Stimulated activated CD8-positive, alpha-beta memory T cell treated with anti-CD3 and anti-CD28 coated beads, Interleukin-15, amount 100 ng/mL, for 24 hours (primary cell): ENCODE measurements at regions not wholly inside any gene's neighbourhood (a gene's known extent, or its start where the extent isn't known, plus 50 kb on each side); places are given as distances from the start of the nearest gene placed in this dataset.
"Not testable (repeated sequence)": the region's sequence is repeated elsewhere in the genome, so short reads cannot be mapped to it uniquely, and the experiment has no call there.

Experiments
- DNase-seq: peaks from one replicate; pipeline ENCODE4 v3.0.0-alpha.2; 2020; ENCODE audit warnings: low read depth

DNA sequence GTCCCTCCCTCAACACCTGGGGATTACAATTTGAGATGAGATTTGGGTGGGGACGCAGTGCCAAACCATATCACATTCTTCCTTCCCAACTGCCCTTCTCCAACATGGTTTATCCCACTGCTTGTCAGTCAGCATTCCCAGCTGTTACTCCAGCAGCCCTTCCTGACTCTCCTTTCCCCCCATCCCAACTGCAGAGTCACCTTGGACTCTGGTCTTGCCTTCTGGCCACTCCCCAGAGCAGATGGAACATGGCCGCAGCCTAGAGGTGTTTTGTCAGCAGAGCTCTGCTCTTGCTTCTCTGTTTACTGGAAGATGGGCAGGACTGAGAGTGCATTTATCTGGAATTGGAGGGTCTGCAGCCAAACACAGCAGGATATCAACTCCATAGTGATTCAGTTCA lies 51.2 kb upstream of the MEX3C start:
- DNase-seq = no peak

DNA sequence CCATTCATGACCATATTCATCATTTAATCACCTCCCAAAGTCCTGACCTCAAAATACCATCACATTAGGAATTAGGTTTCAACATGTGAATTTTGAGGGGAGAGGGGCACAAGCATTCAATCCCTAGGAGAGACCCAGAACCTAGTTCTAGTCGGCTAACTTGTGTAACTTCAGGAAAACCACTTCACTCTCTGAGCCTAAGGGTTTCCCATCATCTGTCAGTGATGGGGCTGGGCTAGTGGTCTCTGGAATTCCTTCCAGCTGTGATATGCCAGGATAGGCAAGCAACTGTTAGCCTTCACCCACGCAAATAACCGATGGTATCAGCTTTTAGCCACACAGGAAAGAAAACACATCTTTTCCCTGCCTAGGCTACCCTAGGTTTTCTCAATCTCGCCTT lies 52.5 kb upstream of the MEX3C start:
- DNase-seq = no peak

DNA sequence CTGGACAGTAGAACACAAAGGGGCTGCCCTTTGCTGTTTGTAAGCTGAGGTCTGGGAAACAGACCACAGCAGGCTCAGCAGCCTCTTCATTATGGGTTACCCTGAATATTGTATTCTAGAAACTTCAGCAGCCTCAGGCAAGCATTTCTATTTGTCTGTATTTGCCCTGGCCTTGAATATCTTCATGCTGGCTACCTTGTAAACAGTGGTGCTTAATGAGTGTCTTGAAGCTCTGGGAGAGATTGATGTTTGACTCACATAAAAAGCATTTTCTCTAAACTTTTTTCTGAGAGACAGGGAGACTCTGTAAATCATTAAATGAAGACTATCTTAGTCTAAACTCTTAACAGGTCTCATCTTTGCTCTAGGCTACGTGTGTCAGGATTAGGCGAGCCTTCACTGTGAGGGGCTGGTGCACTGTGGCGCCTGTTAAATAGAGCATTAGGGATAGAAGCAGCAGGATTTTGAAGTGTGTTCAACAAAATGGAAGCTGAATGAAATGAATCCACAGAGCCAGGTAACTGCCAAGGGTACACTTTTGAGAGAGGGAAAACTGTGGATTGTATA lies 53.1 kb upstream of the MEX3C start:
- DNase-seq = no peak

DNA sequence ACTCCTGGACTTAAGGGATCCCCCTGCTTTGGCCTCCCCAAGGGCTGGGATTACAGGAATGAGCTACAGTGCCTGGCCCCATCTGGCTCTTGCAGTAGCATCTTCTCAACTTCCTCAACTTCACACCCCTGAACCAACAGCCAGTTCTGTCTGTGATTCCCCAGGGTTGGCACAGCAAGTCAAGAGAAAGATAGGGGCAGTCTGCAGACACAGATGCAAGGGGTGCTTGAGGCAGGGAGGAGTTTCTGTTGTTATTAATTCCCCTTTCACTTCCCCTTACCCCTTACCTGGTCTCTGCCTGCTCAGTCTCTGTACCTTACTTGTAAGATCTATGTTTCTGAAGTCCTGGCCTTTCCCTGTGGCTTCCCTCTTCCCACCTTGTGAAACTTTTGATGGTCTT lies 54.1 kb upstream of the MEX3C start:
- DNase-seq = no peak

DNA sequence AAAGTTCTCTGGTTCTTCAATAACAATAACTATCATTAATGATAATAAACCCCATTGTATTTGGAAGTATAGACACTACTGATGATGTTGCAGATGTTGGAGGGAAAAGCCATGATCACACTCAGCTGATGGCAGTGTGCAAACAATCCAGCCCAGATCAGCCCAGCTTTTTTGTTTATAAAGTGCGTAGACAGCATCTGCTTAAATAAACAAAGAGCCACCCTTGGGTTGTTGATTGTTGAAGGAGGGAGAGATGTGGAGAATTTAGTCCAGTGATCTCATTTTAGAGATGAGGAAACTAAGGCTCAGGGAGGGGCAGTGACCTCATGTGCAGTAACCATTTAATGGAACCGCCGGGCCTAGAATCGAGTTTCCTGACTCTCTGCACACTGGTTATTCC lies 56.0 kb upstream of the MEX3C start:
- no peak for DNase-seq

DNA sequence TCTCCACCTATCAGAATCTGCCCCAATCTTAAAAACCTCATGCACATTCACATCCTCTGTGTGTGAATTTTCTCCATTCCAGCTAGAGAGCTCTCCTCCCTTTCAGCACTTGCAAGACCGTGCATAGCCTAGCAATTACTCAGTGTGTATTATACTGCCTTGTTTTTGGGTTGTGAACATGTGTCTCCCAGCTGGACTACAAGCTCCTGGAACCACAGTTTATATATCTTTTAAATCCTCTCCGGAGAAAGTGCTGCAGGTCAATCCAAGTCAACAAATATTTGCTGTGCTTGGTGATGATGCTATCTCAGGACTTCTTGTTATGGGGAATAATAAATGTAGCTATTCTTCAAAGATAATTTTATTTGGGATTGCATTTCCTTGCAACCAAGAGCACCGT lies 58.2 kb upstream of the MEX3C start:
- DNase-seq = no peak

DNA sequence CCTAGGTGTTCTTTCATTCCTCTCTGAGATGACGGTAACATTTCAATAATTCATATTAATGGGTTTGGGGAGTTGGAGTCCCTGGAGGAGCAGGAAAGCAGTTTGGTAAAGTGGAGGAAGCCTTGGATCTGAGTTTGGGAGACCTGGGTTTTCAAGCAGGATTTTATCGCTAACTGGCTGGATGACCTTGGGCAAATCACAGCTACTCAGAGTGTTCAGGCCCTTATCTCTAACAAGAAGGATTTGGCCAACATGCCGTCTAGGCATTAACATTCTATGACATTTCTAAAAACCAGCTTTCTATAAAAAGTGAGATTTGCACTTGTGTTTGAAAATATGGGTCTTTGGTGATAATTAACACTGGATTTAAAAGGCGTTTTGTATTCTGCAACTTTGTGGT lies 59.7 kb upstream of the MEX3C start:
- no peak for DNase-seq

DNA sequence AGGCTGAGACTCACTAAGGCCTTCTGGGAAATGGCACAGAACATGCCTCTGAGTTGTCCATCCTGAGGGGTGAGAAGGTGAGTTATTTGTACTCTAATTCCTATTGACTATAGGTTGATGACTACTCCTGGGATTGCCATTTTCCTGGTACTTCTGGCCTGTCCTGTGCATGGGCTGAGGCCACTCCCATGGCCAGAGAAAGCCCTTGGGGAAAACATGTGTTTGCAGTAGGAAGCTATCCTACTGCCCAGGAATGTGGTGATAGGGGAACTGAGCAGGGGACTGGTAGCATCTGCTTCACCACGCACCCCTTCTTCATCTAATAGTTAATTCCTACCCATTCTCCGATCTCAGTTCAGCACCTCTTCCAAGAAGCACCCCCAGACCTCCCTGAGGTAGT lies 62.6 kb upstream of the MEX3C start:
- DNase-seq = no peak

DNA sequence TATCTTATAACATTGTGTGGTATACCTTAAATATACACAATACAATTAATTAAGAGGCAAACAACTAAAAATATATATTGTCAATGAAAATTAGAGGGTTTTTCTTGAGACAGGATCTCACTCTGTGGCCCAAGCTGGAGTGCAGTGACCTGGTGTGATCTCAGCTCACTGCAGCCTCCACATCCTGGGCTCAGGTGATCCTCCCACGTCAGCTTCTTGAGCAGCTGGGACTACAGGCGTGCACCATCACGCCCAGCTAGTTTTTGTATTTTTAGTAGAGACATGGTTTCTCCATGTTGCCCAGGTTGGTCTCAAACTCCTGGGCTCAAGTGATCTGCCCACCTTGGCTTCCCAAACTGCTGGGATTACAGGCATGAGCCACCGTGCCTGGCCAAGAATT lies 68.6 kb upstream of the MEX3C start:
- DNase-seq = not testable (repeated sequence)

DNA sequence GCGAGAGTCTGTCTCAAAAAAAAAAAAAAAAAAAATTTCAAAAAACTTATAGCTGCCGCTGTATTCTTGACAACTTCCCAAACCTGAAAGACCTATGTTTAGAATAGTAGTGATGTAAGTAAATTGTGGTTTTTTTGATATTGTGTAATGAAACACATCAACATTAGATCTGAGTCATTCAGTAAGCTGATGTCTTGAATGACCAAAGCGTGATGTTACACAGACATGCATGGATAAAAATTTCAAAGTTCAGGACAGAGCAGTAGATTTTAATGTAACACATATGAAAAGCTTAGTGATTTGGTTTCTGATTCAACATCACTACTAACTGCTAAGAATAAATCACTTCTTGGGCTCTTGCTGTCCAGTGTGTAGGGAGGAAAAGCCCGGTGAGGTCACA lies 69.3 kb upstream of the MEX3C start:
- DNase-seq = no peak

DNA sequence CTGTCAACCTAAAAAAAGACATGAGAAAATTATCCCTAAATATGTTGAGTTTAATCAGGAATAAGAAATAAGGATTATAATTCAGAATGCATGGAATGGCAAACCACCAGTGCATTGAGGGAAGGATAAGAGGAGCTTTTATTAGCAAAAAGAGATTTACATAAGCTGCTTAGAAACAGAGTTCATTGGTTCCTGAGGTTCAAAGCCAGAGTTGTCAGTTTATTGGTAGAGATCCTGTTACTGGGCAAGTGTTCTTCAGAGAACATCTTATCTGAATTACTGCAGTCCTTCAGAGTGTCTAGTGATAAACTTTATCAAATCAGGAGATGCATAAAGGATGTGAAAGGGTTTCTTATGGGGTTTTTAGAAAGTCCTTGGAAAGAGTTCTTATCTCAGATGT lies 76.0 kb upstream of the MEX3C start:
- no peak for DNase-seq

DNA sequence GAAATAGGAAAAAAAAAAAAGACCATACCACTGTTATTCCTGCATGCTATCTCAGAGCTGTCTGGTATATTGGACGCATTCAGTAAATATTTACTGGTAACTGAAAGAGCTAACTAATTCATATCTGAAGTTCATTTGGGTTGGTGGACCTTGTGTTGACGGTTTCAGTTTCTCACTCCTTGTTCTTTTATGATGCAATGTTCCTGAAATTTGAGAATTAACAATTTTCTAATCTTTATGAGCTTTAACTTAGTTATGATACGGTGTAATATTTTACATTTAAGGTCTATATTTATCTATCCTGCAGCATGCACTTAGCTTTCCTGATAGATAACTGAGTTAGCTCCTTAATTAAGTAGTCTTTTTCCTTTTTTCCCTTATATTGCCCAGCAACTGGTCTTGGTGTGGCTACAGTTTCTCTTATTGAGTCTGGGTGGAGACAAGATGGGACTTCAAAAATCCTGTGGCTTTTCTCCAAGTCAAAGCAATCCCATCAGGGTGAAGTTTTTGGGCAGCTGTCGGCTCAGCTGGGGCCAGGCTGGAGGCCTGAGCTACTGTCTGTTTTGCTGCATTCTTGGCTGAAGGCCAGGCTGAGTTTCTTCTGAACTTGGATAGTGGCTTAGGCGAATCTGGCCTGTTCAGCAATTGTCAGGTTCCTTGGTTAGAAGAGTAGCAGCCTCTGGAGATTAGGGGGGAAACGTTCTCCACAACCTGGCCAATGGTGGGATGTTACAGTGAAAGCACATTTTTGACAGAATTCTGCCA lies 78.4 kb upstream of the MEX3C start:
- DNase-seq = no peak

DNA sequence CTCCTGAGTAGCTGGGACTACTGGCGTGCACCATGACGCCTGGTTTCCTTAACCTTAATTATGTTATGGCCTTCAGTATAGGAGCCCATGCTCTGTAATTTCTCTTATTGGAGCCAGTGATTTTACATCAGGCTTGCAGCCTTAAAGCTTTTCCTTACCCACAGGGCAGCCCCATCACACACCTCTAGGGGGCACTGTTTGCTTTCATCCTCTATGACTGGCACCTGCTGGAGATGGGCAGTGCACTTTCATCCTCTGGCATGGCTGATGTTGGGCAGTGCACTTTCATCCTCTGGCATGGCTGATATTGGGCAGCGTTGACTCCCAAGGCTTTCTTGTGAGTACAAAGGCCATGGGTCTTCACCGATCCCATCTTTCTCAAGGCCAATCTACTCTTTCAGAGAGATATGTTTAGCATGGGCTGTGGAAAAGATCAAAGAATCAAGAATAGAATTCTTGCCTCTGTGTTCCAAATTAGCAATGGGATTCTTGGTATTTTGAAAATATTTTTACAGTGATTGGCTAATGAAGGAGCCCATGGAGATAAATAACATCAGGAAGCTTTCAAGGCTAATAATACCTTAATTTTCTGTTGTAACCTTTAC lies 80.7 kb upstream of the MEX3C start:
- DNase-seq = no peak

DNA sequence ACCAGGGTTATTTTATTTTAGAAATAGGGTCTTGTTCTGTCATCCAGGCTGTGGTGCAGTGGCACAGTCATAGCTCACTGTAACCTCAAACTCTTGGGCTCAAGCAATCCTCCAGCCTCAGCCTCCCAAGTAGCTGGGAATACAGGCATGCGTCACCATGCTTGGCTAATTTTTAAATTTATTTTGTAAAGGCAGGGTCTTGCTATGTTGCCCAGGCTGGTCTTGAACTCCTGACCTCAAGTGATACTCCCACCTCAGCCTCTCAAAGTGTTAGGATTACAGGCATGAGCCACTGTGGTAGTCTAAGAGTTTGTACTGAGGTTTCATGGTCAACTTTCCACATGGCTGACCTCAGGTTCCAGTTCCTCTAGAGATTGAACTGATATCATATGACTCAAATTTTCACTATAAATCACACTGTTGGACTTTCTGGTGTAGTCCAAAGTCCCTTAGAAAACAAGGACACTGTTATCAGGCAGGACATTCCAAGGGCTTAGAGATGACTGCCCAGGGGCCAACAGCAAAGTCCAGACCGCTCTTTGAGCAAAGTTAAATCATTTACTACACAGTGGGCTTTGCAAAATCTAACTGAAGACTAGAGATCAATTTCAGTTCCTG lies 82.0 kb upstream of the MEX3C start:
- DNase-seq = no peak

DNA sequence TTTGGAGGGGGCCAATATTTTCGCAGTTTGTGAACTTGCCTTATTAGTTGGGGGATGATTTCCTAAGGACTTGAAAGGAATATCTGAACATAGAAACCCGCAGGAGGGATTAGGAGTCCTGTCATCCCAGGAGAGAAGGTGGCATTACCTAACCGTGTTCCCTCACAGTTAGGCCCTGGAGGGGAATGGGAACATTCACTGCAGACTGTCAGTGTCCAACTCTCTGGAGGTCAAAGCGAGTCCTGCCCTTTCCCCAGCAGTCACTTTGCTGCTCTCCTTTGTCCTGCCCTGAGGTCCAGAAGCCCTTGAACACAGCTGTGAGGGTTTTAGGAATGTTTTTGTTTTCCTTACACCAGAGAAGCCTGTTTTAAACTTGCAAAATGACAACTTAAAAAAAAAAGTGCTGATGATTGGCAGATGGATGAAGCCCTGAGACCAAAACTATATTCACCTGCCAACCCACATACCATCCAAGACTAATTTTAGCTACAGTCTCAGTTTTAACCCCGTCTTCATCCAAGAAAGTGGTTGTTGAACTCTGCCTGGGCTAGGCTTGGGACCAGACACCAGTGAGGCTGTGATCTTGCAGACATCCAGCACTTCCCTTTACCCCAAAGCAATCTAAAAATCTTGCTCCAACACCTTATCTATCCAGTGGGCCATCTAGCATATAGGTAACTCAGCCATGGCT lies 90.5 kb upstream of the MEX3C start:
- DNase-seq = no peak

DNA sequence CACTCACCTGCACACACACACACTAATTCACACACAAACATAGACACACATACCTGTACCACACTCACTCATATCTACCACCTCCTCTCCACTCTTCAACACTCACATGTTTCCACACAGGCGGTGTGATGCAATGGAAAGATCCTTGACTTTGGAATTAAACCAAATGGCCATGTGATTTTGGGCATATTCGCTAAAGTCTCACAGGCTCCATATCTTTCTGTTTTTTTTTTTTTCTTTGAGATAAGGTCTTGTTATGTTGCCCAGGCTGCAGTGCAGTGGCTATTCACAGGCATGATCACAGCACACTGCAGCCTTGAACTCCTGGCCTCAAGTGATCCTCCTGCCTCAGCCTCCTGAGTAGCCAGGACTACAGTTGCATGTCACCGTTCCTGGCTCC lies 91.1 kb upstream of the MEX3C start:
- no peak for DNase-seq

DNA sequence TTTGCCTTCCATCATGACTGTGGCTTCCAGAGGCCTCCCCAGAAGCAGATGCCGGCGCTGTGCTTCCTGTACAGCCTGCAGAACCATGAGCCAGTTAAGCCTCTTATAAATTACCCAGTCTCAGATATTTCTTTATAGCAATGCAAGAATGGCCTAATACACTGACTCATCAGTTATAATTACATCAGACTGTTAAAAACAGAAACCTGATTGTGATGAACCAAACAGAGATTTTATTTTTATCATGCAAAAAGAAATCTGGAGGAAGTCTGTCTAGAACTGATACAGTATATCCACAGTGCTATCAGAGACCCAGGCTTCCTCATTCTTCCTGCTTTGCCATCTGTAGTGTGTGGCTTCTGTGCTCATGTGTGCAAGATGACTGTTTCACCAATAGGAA lies 93.4 kb upstream of the MEX3C start:
- DNase-seq = no peak

DNA sequence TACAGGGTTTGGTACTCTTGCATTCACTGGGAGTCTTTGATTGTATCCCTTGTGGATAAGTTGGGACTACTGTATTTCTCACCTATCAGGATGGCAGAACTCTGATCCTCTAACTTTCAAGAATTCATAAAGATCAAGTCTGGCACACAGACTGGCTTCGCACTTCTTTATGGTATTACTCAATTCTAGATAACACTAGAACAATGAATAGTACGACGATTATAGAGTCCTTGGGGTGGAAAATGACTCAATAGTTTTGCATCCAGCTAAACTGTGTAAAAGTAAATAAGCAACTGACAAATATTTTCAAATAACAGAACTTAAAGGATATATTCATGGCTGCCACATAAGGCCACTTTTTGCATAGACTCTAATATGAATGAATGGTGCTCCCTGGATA lies 103.4 kb upstream of the MEX3C start:
- no peak for DNase-seq

DNA sequence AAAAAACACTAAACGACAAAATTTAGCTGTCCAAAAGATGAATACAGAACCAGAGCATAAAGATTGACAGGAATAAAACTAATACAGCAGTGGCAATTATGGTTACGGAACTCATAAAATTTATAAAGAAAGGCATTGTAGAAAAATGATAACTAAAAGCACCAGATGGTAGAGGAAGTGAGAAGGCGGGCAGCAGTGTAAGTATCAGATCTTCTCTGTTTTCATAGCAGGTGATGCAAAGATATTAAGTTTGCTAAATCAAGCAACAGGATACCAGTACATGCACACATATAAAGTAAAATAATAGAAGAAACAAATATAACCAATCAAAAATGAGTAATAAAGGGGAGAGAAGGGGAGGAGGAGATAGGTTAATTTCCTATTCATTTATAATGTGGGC lies 103.9 kb upstream of the MEX3C start:
- DNase-seq = no peak

DNA sequence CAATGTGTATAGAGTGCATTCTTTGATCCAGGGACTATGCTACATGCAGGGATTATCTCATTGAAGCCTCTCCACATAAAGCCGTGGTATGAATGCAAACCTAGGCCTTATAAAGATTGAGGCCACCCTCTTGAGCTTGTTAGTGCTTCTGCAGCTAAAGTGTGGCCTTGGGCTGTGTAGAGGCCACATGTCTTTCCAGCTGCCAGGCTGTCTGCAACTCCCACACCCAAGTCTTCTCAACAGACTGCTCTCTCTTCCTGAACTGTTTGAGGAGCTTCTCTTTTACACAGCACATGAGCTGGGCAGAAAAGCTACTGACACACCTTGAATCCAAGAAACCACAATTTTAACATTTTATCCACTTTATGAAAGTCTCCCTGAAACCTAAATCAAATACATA lies 119.2 kb upstream of the MEX3C start:
- no peak for DNase-seq

DNA sequence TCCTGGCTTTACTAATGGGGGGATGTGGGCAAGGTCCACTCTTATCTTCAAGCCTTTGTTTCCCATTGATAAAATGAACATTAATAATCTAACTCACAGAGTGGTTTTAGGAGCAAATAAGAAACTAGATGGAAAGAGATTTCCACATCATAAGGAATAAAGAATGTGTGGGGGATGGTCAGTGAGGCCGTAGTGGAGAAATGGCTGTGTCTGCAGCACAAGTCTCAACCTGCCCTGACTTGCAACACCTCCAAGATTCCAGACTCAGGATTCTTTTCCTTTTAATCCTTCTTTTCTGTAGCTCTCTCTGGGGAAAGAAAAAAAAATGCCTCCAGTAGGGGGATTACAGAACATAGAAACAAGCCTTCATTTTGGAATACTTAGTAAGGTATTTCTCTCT lies 124.2 kb upstream of the MEX3C start:
- no peak for DNase-seq

DNA sequence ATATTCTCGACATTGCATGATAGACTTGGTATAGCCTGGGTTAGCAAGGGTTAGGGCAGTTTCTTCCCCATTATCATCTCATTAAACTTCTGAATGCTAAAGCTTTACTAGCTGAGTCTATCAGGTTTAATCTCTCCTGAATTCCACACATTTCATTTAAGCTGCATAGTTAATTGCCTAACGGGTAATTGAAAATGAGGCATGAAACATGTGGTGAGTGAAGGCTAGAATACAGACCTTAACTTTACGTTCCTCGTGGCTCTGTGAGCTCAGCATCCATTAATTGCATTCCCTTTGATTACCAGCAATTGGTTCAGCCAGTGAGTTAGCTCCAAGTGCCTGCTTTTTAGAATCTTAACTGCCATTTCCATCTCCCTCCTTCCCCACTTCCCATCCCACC lies 126.5 kb upstream of the MEX3C start:
- no peak for DNase-seq

DNA sequence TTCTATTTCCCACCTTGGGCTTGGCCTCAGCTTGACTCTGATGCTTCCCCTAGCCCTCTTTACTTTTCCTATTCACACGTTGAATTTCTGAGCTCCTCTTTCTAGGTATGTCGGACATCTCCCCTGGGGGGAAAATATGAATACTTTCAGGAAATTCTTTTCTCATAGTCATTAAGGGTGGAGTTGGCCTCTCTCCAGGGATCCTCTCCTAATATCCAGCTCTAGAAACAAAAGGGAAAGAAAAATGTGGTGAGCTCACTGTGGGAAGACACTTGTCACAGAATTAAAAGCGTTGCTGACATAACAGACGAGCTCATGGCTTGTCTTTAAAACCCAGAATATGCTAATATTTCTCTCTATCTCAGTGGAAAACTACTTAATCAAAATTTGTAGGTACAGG lies 132.7 kb upstream of the MEX3C start:
- no peak for DNase-seq
